Astrocyte (in vitro differentiated cells and primary cell): ENCODE measurements at regions not wholly inside any gene's neighbourhood (a gene's known extent, or its start where the extent isn't known, plus 50 kb on each side); places are given as distances from the start of the nearest gene placed in this dataset.

ENCODE experiments used
- DNase-seq: peaks from one replicate; pipeline ENCODE4 v3.0.0-alpha.2; 2010; ENCODE audit warnings: low read depth
- FAIRE-seq: peaks from 2 replicates; lab custom pipeline; 2011; peaks lifted over from hg19 to GRCh38; lab: Jason Lieb, UNC
- H2AFZ ChIP-seq: 2 replicates; pipeline ENCODE4 v1.6.0; 2012; ENCODE audit warnings: low read depth, low read length, inconsistent platforms
- H3K27ac ChIP-seq: 2 replicates; pipeline ENCODE4 v1.5.1; 2011; ENCODE audit warnings: low read depth, low read length, inconsistent platforms
- H3K27me3 ChIP-seq: 2 replicates; pipeline ENCODE4 v1.6.0; 2011; ENCODE audit warnings: low read length, inconsistent platforms; ENCODE audit not compliant: insufficient read depth
- H3K36me3 ChIP-seq: 2 replicates; pipeline ENCODE4 v1.5.1; 2011; ENCODE audit warnings: low read length, inconsistent platforms; ENCODE audit not compliant: insufficient read depth
- H3K4me1 ChIP-seq: 2 replicates; pipeline ENCODE4 v1.5.1; 2011; ENCODE audit warnings: low read length, inconsistent platforms; ENCODE audit not compliant: insufficient read depth
- H3K4me2 ChIP-seq: 2 replicates; pipeline ENCODE4 v1.6.0; 2012; ENCODE audit warnings: low read length, inconsistent platforms
- H3K4me3 ChIP-seq: 2 replicates; pipeline ENCODE4 v1.5.1; 2011; ENCODE audit warnings: low read depth, mild to moderate bottlenecking, low read length, inconsistent platforms; ENCODE audit not compliant: insufficient read depth
- H3K79me2 ChIP-seq: 2 replicates; pipeline ENCODE4 v1.6.0; 2012; ENCODE audit warnings: mild to moderate bottlenecking, low read length, inconsistent platforms; ENCODE audit not compliant: insufficient read depth
- H3K9ac ChIP-seq: 2 replicates; pipeline ENCODE4 v1.6.0; 2012; ENCODE audit warnings: mild to moderate bottlenecking, low read length, inconsistent platforms
- H3K9me3 ChIP-seq: 2 replicates; pipeline ENCODE4 v1.5.1; 2012; ENCODE audit warnings: low read depth, mild to moderate bottlenecking, low read length, inconsistent platforms; ENCODE audit not compliant: insufficient read depth
- H4K20me1 ChIP-seq: 2 replicates; pipeline ENCODE4 v1.6.0; 2012; ENCODE audit warnings: low read length, inconsistent platforms; ENCODE audit not compliant: insufficient read depth
- H3K27ac Mint-ChIP-seq: one replicate; pipeline ENCODE4 v1.8.0; 2021; ENCODE audit warnings: mild to moderate bottlenecking, mixed read lengths; ENCODE audit not compliant: unreplicated experiment
- H3K27me3 Mint-ChIP-seq: one replicate; pipeline ENCODE4 v1.8.0; 2021; ENCODE audit warnings: low read depth, mixed read lengths; ENCODE audit not compliant: unreplicated experiment
- H3K36me3 Mint-ChIP-seq: one replicate; pipeline ENCODE4 v1.8.0; 2021; ENCODE audit warnings: low read depth, mixed read lengths; ENCODE audit not compliant: unreplicated experiment
- H3K4me1 Mint-ChIP-seq: one replicate; pipeline ENCODE4 v1.8.0; 2021; ENCODE audit warnings: low read depth, mixed read lengths; ENCODE audit not compliant: unreplicated experiment
- H3K4me3 Mint-ChIP-seq: one replicate; pipeline ENCODE4 v1.8.0; 2021; ENCODE audit warnings: mild to moderate bottlenecking, moderate library complexity, mixed read lengths; ENCODE audit not compliant: unreplicated experiment
- H3K9me3 Mint-ChIP-seq: one replicate; pipeline ENCODE4 v1.8.0; 2021; ENCODE audit warnings: mild to moderate bottlenecking, mixed read lengths; ENCODE audit not compliant: unreplicated experiment
- EZH2 ChIP-seq: IDR thresholded peaks from 2 replicates; pipeline ENCODE4 v1.6.1; 2012; ENCODE audit warnings: mild to moderate bottlenecking, low read length, inconsistent platforms; ENCODE audit not compliant: insufficient read depth
- TF ChIP-seq, protein P1 (sequence below): IDR thresholded peaks from 2 replicates; pipeline ENCODE4 v1.5.1; 2011; ENCODE audit warnings: low read depth, mild to moderate bottlenecking, inconsistent platforms, low read length, moderate library complexity; ENCODE audit not compliant: insufficient read depth

DNA sequence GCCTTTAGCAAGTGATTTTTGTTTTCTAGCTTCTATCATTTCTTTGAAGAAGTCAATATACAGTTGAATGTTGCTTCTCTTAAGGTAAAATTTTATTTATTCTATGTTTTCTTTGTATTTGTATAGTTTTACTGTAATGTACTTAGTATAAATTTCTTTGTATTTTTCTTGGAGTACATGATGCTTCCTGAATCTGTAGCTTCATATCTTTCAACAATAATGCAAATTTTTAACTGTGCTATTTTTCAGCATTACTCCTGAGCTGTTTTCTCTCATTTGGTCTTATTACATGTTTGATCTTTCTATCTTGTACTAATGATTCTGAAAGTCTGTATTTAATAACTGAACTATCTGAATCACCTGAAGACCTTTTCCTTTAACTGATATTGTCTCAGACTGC is 253.9 kb upstream of the NXPH2 start:
- DNase-seq (no peak), FAIRE-seq (no peak)
- Histone ChIP-seq H3K4me3 (no peak overlapping the region), H3K4me1 (no peaks in the 10 kb centered on the region), H3K27me3 (no peaks in the 10 kb centered on the region), H3K27ac (no peak overlapping the region), H3K9ac (no peak overlapping the region), H3K79me2 (no peaks in the 10 kb centered on the region), H4K20me1 (no peaks in the 10 kb centered on the region), H3K36me3 (no peaks in the 10 kb centered on the region), H3K4me2 (no peak overlapping the region), H3K9me3 (no peaks in the 10 kb centered on the region), H2AFZ (no peak overlapping the region)
- no peak for TF ChIP-seq EZH2
- TF ChIP-seq, protein P1, sequence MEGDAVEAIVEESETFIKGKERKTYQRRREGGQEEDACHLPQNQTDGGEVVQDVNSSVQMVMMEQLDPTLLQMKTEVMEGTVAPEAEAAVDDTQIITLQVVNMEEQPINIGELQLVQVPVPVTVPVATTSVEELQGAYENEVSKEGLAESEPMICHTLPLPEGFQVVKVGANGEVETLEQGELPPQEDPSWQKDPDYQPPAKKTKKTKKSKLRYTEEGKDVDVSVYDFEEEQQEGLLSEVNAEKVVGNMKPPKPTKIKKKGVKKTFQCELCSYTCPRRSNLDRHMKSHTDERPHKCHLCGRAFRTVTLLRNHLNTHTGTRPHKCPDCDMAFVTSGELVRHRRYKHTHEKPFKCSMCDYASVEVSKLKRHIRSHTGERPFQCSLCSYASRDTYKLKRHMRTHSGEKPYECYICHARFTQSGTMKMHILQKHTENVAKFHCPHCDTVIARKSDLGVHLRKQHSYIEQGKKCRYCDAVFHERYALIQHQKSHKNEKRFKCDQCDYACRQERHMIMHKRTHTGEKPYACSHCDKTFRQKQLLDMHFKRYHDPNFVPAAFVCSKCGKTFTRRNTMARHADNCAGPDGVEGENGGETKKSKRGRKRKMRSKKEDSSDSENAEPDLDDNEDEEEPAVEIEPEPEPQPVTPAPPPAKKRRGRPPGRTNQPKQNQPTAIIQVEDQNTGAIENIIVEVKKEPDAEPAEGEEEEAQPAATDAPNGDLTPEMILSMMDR: no peak
- H3K27ac Mint-ChIP-seq: peak overlapping the region; percentile 84
- no peaks in the 10 kb centered on the region for H3K27me3 Mint-ChIP-seq
- no peaks in the 10 kb centered on the region for H3K9me3 Mint-ChIP-seq
- no peak overlapping the region for H3K4me3 Mint-ChIP-seq
- no peaks in the 10 kb centered on the region for H3K36me3 Mint-ChIP-seq
- peaks cover 11% of the 10 kb centered on the region for H3K4me1 Mint-ChIP-seq

DNA sequence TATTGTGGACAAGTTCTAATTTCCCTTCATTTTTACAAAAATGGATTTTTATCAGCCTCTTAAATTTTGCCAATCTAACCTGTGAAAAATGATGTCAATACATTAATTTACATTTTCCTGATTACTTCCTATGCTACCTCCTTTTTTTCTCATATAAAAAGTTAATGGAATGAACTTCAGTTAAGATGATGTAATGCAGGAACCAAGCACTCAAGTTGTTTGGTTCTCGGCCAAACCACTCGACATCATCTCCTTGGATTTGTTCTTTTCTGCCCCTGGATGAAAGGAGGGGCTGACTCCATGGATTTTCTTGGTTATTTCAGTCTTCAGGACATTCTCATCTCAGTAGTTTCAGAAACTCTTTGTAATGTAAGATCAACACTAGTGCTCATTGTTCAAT is 253.1 kb upstream of the NXPH2 start:
- Mint-ChIP-seq H3K4me1 (peaks cover 11% of the 10 kb centered on the region), H3K27me3 (no peaks in the 10 kb centered on the region), H3K4me3 (no peak overlapping the region), H3K9me3 (no peaks in the 10 kb centered on the region), H3K36me3 (no peaks in the 10 kb centered on the region), H3K27ac (peak overlapping the region; percentile 84)
- DNase-seq: peak; percentile 52
- Histone ChIP-seq H3K9me3 (no peaks in the 10 kb centered on the region), H3K4me3 (no peak overlapping the region), H4K20me1 (no peaks in the 10 kb centered on the region), H3K27ac (no peak overlapping the region), H3K4me2 (no peak overlapping the region), H3K4me1 (no peaks in the 10 kb centered on the region), H3K79me2 (no peaks in the 10 kb centered on the region), H2AFZ (no peak overlapping the region), H3K27me3 (no peaks in the 10 kb centered on the region), H3K36me3 (no peaks in the 10 kb centered on the region), H3K9ac (no peak overlapping the region)
- no peak for TF ChIP-seq EZH2
- TF ChIP-seq, protein P1: no peak
- no peak for FAIRE-seq

DNA sequence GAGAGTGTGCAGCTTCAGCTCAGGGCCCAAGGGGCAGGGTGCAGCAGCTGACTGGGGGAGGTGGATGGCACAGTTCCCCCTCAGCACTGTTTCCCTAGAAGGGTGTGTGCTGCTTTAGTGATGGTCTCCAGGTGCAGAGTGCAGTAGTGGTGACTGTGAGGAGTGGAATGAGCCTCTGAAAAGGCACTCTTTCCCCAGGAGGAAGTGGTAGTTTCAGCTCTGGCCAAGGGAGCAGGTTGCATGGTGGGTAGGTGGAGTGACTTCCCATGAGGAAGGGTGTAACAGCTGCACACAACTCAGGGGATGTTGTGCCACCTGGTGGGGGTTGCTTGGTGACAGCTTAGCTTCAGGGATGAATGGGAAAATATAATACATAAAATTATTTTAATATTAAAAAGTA is 251.5 kb upstream of the NXPH2 start:
- FAIRE-seq (no peak), DNase-seq (peak; percentile 5)
- Mint-ChIP-seq H3K4me1 (peaks cover 11% of the 10 kb centered on the region), H3K9me3 (no peaks in the 10 kb centered on the region), H3K4me3 (no peak overlapping the region), H3K27ac (no peak overlapping the region), H3K27me3 (no peaks in the 10 kb centered on the region), H3K36me3 (no peaks in the 10 kb centered on the region)
- H3K9ac ChIP-seq: no peak overlapping the region
- H3K4me2 ChIP-seq: no peak overlapping the region
- H4K20me1 ChIP-seq: no peaks in the 10 kb centered on the region
- no peaks in the 10 kb centered on the region for H3K36me3 ChIP-seq
- H3K4me3 ChIP-seq: no peak overlapping the region
- H2AFZ ChIP-seq: no peak overlapping the region
- no peaks in the 10 kb centered on the region for H3K9me3 ChIP-seq
- H3K27ac ChIP-seq: no peak overlapping the region
- no peak for TF ChIP-seq EZH2
- TF ChIP-seq, protein P1: no peak
- H3K27me3 ChIP-seq: no peaks in the 10 kb centered on the region
- H3K79me2 ChIP-seq: no peaks in the 10 kb centered on the region
- H3K4me1 ChIP-seq: no peaks in the 10 kb centered on the region
